ENCODE measurements at regions not wholly inside any gene's neighbourhood (a gene's known extent, or its start where the extent isn't known, plus 50 kb on each side); places are given as distances from the start of the nearest gene placed in this dataset.

- intact Hi-C loops (cut with micrococcal nuclease; ENCODE audit: unreplicated experiment) = no loop called here
- no peaks in the 10 kb centered on the region for H3K4me1 ChIP-seq (ENCODE audit: insufficient read depth, low read length, poor library complexity, severe bottlenecking)
- H3K9me3 ChIP-seq (ENCODE audit: low read depth, low read length, poor library complexity, severe bottlenecking) = no peaks in the 10 kb centered on the region
- no TSS peak for BruUV-seq (replicated peaks)
- CTCF ChIA-PET = no interaction called here
- H3K36me3 ChIP-seq (ENCODE audit: insufficient read depth, low read length, poor library complexity, severe bottlenecking) = no peaks in the 10 kb centered on the region
- TF ChIP-seq EZH2 (IDR thresholded peaks at IDR 0.05; ENCODE audit: borderline replicate concordance, low read depth, low read length, poor library complexity, severe bottlenecking) = no peak
- TF ChIP-seq CTCF (conservative IDR thresholded peaks at IDR 0.05; ENCODE audit: low read depth, low read length) = no peak
- no peak overlapping the region for H3K27ac ChIP-seq (ENCODE audit: low read depth, low read length, poor library complexity, severe bottlenecking)
- DNase-seq (ENCODE audit: low spot score) = no peak
- POLR2A ChIA-PET (ENCODE audit: low non-redundant PET) = no interaction called here
- no peak overlapping the region for H3K4me3 ChIP-seq (ENCODE audit: low read depth, low read length, poor library complexity, severe bottlenecking)
- H3K27me3 ChIP-seq (replicated peaks; ENCODE audit: insufficient read depth, low read depth, low read length, poor library complexity) = no peaks in the 10 kb centered on the region
Measured at GRCh38 chr3:162534431-162534830, 1037.8 kb downstream of the OTOL1 start.

- H3K9me3 ChIP-seq (ENCODE audit: low read depth, low read length, poor library complexity, severe bottlenecking) = no peaks in the 10 kb centered on the region
- no peak overlapping the region for H3K27ac ChIP-seq (ENCODE audit: low read depth, low read length, poor library complexity, severe bottlenecking)
- no TSS peak for BruUV-seq (replicated peaks)
- intact Hi-C loops (cut with micrococcal nuclease; ENCODE audit: unreplicated experiment) = no loop called here
- H3K4me3 ChIP-seq (ENCODE audit: low read depth, low read length, poor library complexity, severe bottlenecking) = no peak overlapping the region
- CTCF ChIA-PET = no interaction called here
- H3K27me3 ChIP-seq (replicated peaks; ENCODE audit: insufficient read depth, low read depth, low read length, poor library complexity) = no peaks in the 10 kb centered on the region
- DNase-seq (ENCODE audit: low spot score) = no peak
- TF ChIP-seq EZH2 (IDR thresholded peaks at IDR 0.05; ENCODE audit: borderline replicate concordance, low read depth, low read length, poor library complexity, severe bottlenecking) (no peak), CTCF (conservative IDR thresholded peaks at IDR 0.05; ENCODE audit: low read depth, low read length) (no peak)
- H3K4me1 ChIP-seq (ENCODE audit: insufficient read depth, low read length, poor library complexity, severe bottlenecking) = no peaks in the 10 kb centered on the region
- POLR2A ChIA-PET (ENCODE audit: low non-redundant PET) = no interaction called here
- H3K36me3 ChIP-seq (ENCODE audit: insufficient read depth, low read length, poor library complexity, severe bottlenecking) = no peaks in the 10 kb centered on the region
Measured at GRCh38 chr3:162538491-162538890, 1041.9 kb downstream of the OTOL1 start.

DNA sequence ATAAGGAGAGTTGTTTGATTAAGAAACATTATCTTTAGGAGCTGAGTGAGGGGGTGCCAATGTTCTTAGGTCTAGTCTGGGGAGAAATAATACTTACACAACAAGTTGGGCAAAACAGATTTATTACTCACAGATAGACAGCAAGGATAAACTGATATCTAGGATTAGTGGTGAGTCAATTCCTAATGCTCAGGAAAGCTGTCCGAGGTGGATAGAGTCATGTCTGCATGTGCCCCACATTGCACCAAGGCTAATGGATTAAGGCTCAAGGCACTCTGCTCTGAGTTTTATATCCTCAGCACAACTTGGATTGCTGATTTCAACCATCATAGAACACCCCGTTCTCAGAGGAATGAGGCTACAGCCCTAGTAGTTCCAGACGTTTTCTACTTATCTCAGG lies 1042.3 kb downstream of the OTOL1 start:
- TF ChIP-seq CTCF (conservative IDR thresholded peaks at IDR 0.05; ENCODE audit: low read depth, low read length) (no peak), EZH2 (IDR thresholded peaks at IDR 0.05; ENCODE audit: borderline replicate concordance, low read depth, low read length, poor library complexity, severe bottlenecking) (no peak)
- H3K27ac ChIP-seq (ENCODE audit: low read depth, low read length, poor library complexity, severe bottlenecking) = no peak overlapping the region
- H3K36me3 ChIP-seq (ENCODE audit: insufficient read depth, low read length, poor library complexity, severe bottlenecking) = no peaks in the 10 kb centered on the region
- CTCF ChIA-PET = no interaction called here
- no peaks in the 10 kb centered on the region for H3K27me3 ChIP-seq (replicated peaks; ENCODE audit: insufficient read depth, low read depth, low read length, poor library complexity)
- no peaks in the 10 kb centered on the region for H3K9me3 ChIP-seq (ENCODE audit: low read depth, low read length, poor library complexity, severe bottlenecking)
- BruUV-seq (replicated peaks) = no TSS peak
- no peaks in the 10 kb centered on the region for H3K4me1 ChIP-seq (ENCODE audit: insufficient read depth, low read length, poor library complexity, severe bottlenecking)
- H3K4me3 ChIP-seq (ENCODE audit: low read depth, low read length, poor library complexity, severe bottlenecking) = no peak overlapping the region
- POLR2A ChIA-PET (ENCODE audit: low non-redundant PET) = no interaction called here
- DNase-seq (ENCODE audit: low spot score) = no peak
- intact Hi-C loops (cut with micrococcal nuclease; ENCODE audit: unreplicated experiment) = no loop called here

Measured in A673 (cell line).